Glutamatergic neuron (in vitro differentiated cells): ENCODE measurements at regions not wholly inside any gene's neighbourhood (a gene's known extent, or its start where the extent isn't known, plus 50 kb on each side); places are given as distances from the start of the nearest gene placed in this dataset.

ENCODE experiments used
- DNase-seq: peaks from one replicate; pipeline ENCODE4 v3.0.0; 2022
- H3K27ac Mint-ChIP-seq: one replicate; pipeline ENCODE4 v1.8.0; 2020; ENCODE audit warnings: mild to moderate bottlenecking, mixed read lengths, inconsistent platforms; ENCODE audit not compliant: unreplicated experiment
- H3K27me3 Mint-ChIP-seq: one replicate; pipeline ENCODE4 v1.8.0; 2020; ENCODE audit warnings: mild to moderate bottlenecking, moderate library complexity, mixed read lengths, inconsistent platforms; ENCODE audit not compliant: unreplicated experiment
- H3K36me3 Mint-ChIP-seq: one replicate; pipeline ENCODE4 v1.8.0; 2020; ENCODE audit warnings: mild to moderate bottlenecking, mixed read lengths, inconsistent platforms; ENCODE audit not compliant: unreplicated experiment
- H3K4me1 Mint-ChIP-seq: one replicate; pipeline ENCODE4 v1.8.0; 2020; ENCODE audit warnings: mild to moderate bottlenecking, low read depth, mixed read lengths, inconsistent platforms; ENCODE audit not compliant: unreplicated experiment
- H3K4me3 Mint-ChIP-seq: one replicate; pipeline ENCODE4 v1.8.0; 2020; ENCODE audit warnings: mild to moderate bottlenecking, mixed read lengths, inconsistent platforms; ENCODE audit not compliant: unreplicated experiment
- H3K9me3 Mint-ChIP-seq: one replicate; pipeline ENCODE4 v1.8.0; 2020; ENCODE audit warnings: mild to moderate bottlenecking, moderate library complexity, mixed read lengths, inconsistent platforms; ENCODE audit not compliant: unreplicated experiment
- TF ChIP-seq, protein P1 (sequence below): fragments of 200-600 bp; sonication (generic); IDR thresholded peaks from one replicate; pipeline ENCODE4 v1.5.0; 2021; ENCODE audit not compliant: partially characterized antibody, unreplicated experiment

DNA sequence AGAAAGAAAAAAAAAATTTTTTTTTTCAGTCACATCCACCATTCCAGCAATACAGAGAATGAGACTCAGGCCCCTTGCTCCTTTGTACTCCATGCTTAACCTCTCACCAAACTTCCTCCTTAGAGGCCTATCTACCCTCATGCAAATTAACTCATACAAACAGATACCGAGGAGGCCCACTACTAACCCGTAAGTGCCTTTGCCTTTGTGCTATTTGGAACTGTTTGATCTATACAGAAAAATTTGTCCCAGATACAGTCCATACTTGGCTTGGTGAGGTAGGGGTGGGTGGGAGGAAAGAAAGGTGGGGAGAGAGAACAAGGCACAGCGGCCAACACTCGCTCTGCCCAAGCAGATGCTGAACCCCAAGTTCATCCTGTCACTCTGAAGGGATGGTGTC, 87.8 kb upstream of the DUSP5 start:
- Mint-ChIP-seq H3K4me3 (no peak overlapping the region), H3K4me1 (peaks cover 10% of the 10 kb centered on the region), H3K27me3 (peaks cover 2% of the 10 kb centered on the region), H3K9me3 (peaks cover 12% of the 10 kb centered on the region), H3K36me3 (peaks cover 6% of the 10 kb centered on the region), H3K27ac (no peak overlapping the region)
- TF ChIP-seq, protein P1, sequence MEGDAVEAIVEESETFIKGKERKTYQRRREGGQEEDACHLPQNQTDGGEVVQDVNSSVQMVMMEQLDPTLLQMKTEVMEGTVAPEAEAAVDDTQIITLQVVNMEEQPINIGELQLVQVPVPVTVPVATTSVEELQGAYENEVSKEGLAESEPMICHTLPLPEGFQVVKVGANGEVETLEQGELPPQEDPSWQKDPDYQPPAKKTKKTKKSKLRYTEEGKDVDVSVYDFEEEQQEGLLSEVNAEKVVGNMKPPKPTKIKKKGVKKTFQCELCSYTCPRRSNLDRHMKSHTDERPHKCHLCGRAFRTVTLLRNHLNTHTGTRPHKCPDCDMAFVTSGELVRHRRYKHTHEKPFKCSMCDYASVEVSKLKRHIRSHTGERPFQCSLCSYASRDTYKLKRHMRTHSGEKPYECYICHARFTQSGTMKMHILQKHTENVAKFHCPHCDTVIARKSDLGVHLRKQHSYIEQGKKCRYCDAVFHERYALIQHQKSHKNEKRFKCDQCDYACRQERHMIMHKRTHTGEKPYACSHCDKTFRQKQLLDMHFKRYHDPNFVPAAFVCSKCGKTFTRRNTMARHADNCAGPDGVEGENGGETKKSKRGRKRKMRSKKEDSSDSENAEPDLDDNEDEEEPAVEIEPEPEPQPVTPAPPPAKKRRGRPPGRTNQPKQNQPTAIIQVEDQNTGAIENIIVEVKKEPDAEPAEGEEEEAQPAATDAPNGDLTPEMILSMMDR, result no peak
- DNase-seq, result no peak

DNA sequence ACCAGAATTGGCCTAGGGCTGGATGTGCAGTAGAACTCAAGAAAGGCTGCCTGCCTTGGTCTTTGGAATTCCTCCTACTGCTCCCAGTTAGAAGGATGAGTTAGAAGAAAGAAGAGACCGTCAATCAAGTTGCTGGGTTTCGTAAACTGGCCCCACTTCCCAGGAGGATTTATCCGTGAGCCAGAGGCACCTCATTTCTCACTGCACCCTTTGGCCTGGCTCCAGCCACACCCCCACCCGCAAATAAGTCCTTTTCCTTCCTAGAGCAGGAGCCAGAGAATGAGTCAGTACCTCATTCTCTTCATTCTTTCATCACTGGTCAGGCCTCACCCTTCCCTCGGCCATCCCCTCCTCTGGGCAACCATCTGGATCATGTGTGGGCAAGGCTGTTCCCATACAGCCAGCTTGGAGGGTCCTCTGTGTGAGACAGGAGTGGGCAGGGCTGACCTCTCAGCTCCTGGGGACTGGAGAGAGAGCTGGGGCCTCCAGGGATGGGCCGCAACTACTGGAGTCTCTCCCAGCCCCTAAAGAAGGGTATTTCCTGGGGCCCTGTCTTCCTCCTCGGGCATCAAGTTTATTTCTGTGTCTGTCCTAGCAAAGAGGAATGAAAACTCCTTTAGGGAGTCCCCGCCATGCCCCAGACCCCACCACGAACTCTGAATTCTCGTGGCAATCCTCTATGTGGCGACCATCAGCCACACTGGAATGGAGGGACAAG, 87.2 kb upstream of the DUSP5 start:
- no peak overlapping the region for H3K27ac Mint-ChIP-seq
- TF ChIP-seq, protein P1, result no peak
- peaks cover 10% of the 10 kb centered on the region for H3K4me1 Mint-ChIP-seq
- peaks cover 6% of the 10 kb centered on the region for H3K36me3 Mint-ChIP-seq
- peaks cover 2% of the 10 kb centered on the region for H3K27me3 Mint-ChIP-seq
- H3K9me3 Mint-ChIP-seq, result peaks cover 12% of the 10 kb centered on the region
- H3K4me3 Mint-ChIP-seq, result no peak overlapping the region
- DNase-seq, result no peak

DNA sequence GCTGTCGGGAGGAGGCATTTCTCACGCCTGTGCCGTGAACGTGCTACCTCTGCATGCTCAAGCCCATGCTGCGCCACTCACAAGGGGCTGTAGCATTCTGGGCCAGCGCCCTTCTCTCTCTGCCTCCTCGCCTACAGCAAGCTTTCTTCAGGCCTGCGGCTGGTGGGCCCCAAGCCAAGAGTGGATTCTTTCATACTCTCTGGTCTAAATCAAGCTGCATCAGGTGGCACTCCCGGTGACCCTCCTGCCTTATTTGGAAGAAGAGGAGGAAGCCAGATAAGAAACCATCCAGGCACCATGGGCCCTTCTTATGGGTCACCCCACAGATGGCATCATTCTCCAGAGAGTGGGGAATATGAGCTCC, 86.7 kb upstream of the DUSP5 start:
- no peak for DNase-seq
- Mint-ChIP-seq H3K4me3 (no peak overlapping the region), H3K4me1 (peaks cover 10% of the 10 kb centered on the region), H3K27ac (no peak overlapping the region), H3K9me3 (peaks cover 12% of the 10 kb centered on the region), H3K36me3 (peaks cover 2% of the 10 kb centered on the region), H3K27me3 (peaks cover 2% of the 10 kb centered on the region)
- TF ChIP-seq, protein P1, result no peak

DNA sequence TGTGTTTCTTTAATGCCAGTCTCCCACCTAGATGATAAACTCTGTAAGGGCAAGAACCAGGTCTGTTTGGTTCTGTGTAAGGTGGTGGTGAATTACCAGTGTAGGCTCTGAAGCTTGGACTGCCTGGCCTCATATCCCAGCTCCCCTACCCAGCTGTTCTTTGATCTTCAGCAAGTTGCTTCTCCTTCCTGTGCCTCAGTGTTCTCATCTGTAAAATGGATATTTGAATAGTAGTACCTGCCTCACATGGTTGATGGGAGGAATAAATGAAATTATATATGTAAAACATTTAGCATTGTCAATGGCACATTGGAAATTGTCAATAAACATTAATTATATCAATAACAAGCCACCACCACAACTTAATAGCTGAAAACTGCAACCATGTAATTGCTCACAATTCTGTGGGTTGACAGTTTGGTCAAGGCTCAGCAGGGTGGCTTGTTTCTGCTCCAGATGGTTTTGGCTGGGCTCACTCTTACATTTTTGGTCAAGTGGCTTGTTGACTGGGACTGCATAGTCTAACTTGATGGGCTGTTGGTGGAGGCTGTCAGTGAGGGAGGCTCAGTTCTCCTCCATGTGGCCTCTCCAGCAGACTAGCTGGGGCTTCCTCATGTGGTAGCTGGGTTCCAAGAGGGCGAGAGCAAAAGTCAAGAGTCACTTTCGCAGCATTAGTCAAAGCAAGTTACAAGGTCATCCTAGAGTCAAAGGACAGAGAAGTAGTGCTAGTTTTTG, 84.5 kb upstream of the DUSP5 start:
- no peak for DNase-seq
- no peak overlapping the region for H3K4me3 Mint-ChIP-seq
- TF ChIP-seq, protein P1, result no peak
- H3K9me3 Mint-ChIP-seq, result peaks cover 12% of the 10 kb centered on the region
- H3K27ac Mint-ChIP-seq, result no peak overlapping the region
- H3K27me3 Mint-ChIP-seq, result peaks cover 2% of the 10 kb centered on the region
- no peaks in the 10 kb centered on the region for H3K36me3 Mint-ChIP-seq
- peaks cover 8% of the 10 kb centered on the region for H3K4me1 Mint-ChIP-seq
